ENCODE measurements at regions not wholly inside any gene's neighbourhood (a gene's known extent, or its start where the extent isn't known, plus 50 kb on each side); places are given as distances from the start of the nearest gene placed in this dataset.

DNA sequence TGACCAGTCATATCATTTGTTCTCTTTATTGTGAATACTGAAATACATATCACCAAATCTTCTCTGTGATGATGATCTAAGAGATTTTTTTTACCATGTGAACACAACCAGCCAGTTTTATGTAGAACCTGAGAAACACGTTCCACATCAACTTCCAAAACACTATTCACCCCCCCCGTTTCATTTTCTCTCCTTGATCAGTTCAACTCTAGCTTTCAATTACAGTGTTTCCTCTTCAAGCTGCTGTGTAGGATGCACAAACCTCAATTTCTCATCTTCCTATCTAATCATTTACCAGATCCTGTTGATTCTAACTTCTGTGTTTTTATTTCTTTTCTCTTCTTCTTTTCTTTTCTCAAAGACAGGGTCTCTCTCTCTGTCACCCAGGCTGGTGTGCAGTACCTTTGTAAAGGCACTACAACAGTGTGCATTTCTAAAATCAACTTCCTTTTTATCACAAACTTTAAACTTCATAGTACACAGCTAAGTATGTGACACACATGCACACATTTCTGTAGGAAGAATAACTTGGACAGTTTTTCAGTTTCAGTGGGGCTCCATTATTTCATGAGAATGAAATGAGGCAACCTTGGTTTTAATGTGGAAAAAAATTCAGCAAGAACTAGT, 149.9 kb upstream of the FBXO33 start:
- TF ChIP-seq, protein P1, sequence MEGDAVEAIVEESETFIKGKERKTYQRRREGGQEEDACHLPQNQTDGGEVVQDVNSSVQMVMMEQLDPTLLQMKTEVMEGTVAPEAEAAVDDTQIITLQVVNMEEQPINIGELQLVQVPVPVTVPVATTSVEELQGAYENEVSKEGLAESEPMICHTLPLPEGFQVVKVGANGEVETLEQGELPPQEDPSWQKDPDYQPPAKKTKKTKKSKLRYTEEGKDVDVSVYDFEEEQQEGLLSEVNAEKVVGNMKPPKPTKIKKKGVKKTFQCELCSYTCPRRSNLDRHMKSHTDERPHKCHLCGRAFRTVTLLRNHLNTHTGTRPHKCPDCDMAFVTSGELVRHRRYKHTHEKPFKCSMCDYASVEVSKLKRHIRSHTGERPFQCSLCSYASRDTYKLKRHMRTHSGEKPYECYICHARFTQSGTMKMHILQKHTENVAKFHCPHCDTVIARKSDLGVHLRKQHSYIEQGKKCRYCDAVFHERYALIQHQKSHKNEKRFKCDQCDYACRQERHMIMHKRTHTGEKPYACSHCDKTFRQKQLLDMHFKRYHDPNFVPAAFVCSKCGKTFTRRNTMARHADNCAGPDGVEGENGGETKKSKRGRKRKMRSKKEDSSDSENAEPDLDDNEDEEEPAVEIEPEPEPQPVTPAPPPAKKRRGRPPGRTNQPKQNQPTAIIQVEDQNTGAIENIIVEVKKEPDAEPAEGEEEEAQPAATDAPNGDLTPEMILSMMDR (IDR thresholded peaks at IDR 0.05): no peak
- no peak for TF ChIP-seq POLR2A (IDR thresholded peaks at IDR 0.05)
